BJ (cell line): ENCODE measurements at regions not wholly inside any gene's neighbourhood (a gene's known extent, or its start where the extent isn't known, plus 50 kb on each side); places are given as distances from the start of the nearest gene placed in this dataset.

Experiments used
- CTCF ChIA-PET: fragments of 350-600 bp; formaldehyde crosslinking; extraction: SDS; loops from one replicate; lab custom pipeline; 2021; ENCODE audit warnings: antibody characterized with exemption, inconsistent platforms; lab: Yijun Ruan, JAX
- POLR2A ChIA-PET: fragments of 300-600 bp; sonication (Branson Sonifier 250); formaldehyde crosslinking; extraction: SDS; loops from one replicate; lab custom pipeline; 2021; ENCODE audit warnings: antibody characterized with exemption; lab: Charles Lee
- DNase-seq: peaks from one replicate; pipeline ENCODE4 v3.0.0-alpha.2; 2011; ENCODE audit warnings: low read depth
- H3K27me3 ChIP-seq: 2 replicates; pipeline ENCODE4 v1.6.0; 2011; ENCODE audit warnings: low read length; ENCODE audit not compliant: control insufficient read depth, insufficient read depth
- H3K36me3 ChIP-seq: 2 replicates; pipeline ENCODE4 v1.5.1; 2011; ENCODE audit warnings: low read length; ENCODE audit not compliant: control insufficient read depth, insufficient read depth
- H3K4me3 ChIP-seq: 2 replicates; pipeline ENCODE4 v1.5.1; 2011; ENCODE audit warnings: low read depth, mild to moderate bottlenecking, control low read depth, low read length
- TF ChIP-seq, protein P1 (sequence below): IDR thresholded peaks from 2 replicates; pipeline ENCODE4 v1.5.1; 2011; ENCODE audit warnings: low read depth, mild to moderate bottlenecking, control low read depth, inconsistent platforms, low read length, moderate library complexity; ENCODE audit not compliant: insufficient read depth

DNA sequence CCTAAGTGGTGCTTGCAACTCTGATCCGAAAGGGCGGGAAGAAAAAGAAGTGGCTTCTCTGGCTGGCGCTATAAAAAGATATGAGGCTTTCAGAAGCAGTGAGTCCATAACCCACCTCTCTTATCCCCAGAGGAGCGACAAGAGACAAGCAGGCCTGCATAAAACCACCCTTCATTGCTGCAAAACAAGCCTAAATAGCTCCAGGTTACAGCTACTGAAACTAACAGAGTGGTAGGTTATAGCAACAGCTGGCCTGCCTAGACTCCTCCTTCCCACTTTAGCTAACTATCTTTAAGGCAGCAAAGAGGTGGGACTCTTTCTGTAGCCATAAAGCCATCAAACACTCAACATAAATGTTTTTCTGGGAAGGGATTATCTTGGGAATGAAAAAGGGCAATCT, 245.0 kb upstream of the GPR101 start:
- ChIA-PET CTCF (no interaction called here), POLR2A (no interaction called here)
- no peaks in the 10 kb centered on the region for H3K27me3 ChIP-seq
- no peak for DNase-seq
- H3K4me3 ChIP-seq, result no peak overlapping the region
- H3K36me3 ChIP-seq, result no peaks in the 10 kb centered on the region
- TF ChIP-seq, protein P1, sequence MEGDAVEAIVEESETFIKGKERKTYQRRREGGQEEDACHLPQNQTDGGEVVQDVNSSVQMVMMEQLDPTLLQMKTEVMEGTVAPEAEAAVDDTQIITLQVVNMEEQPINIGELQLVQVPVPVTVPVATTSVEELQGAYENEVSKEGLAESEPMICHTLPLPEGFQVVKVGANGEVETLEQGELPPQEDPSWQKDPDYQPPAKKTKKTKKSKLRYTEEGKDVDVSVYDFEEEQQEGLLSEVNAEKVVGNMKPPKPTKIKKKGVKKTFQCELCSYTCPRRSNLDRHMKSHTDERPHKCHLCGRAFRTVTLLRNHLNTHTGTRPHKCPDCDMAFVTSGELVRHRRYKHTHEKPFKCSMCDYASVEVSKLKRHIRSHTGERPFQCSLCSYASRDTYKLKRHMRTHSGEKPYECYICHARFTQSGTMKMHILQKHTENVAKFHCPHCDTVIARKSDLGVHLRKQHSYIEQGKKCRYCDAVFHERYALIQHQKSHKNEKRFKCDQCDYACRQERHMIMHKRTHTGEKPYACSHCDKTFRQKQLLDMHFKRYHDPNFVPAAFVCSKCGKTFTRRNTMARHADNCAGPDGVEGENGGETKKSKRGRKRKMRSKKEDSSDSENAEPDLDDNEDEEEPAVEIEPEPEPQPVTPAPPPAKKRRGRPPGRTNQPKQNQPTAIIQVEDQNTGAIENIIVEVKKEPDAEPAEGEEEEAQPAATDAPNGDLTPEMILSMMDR, result no peak

DNA sequence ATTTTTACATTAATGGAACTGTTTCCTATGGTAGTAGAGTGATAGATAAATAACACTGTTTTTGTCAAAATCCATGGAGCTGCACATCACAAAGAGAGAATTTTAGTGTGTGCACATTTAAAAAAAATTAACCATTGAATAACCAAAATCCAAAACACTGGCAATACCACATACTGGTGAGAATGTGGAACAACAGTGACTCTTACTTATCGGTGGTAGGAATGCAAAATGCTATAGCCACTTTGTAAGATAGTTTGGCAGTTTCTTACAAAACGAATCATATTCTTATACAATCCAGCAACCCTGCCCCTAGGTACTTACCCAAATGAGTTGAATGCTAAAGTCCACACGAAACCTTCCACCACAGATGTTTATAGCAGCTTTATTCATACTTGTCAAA, 229.6 kb upstream of the GPR101 start:
- H3K36me3 ChIP-seq, result no peaks in the 10 kb centered on the region
- CTCF ChIA-PET, result no interaction called here
- no peak for DNase-seq
- H3K4me3 ChIP-seq, result no peak overlapping the region
- TF ChIP-seq, protein P1, result no peak
- POLR2A ChIA-PET, result no interaction called here
- H3K27me3 ChIP-seq, result no peaks in the 10 kb centered on the region

DNA sequence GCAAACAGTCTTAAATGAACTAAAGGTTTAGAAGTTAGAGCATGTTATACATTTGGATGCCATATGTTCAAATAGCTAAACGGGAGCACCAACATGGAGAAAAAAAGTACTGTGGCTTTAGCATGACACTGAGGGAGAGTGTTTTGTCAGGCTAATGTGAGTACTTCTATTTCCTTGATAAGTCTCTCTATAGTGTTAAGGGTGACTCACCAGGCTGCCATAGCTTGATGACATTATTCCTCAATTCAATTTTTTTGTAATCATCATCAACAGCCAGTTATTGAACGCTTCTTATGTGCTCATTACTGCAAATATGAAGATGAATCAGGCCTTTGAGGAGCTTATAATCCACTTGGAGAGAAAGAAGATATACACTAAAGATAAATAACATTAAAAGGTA, 211.4 kb upstream of the GPR101 start:
- Histone ChIP-seq H3K36me3 (no peaks in the 10 kb centered on the region), H3K4me3 (no peak overlapping the region), H3K27me3 (no peaks in the 10 kb centered on the region)
- CTCF ChIA-PET, result no interaction called here
- TF ChIP-seq, protein P1, result no peak
- no peak for DNase-seq
- POLR2A ChIA-PET, result no interaction called here

DNA sequence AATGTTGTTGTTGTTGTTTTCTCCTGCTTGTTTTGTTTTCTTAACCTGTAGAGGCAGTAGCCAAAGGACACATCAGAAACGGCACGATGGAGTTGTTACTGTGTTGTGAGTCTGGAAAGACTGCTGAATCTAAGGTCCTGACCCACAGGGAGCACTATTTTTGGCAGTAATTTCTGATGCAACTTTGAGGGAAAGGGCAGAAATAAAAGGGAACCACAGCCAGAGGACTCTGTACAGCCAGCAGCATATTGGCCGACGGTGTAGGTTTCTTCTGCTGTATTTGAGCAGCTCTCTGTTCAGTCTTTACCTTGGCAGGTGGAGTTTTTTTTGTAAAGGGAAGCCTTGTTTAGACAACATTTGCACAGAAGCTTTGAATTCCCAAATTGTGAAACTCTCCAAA, 203.0 kb upstream of the GPR101 start:
- Histone ChIP-seq H3K4me3 (no peak overlapping the region), H3K27me3 (no peaks in the 10 kb centered on the region), H3K36me3 (no peaks in the 10 kb centered on the region)
- ChIA-PET POLR2A (no interaction called here), CTCF (no interaction called here)
- no peak for DNase-seq
- TF ChIP-seq, protein P1, result no peak

DNA sequence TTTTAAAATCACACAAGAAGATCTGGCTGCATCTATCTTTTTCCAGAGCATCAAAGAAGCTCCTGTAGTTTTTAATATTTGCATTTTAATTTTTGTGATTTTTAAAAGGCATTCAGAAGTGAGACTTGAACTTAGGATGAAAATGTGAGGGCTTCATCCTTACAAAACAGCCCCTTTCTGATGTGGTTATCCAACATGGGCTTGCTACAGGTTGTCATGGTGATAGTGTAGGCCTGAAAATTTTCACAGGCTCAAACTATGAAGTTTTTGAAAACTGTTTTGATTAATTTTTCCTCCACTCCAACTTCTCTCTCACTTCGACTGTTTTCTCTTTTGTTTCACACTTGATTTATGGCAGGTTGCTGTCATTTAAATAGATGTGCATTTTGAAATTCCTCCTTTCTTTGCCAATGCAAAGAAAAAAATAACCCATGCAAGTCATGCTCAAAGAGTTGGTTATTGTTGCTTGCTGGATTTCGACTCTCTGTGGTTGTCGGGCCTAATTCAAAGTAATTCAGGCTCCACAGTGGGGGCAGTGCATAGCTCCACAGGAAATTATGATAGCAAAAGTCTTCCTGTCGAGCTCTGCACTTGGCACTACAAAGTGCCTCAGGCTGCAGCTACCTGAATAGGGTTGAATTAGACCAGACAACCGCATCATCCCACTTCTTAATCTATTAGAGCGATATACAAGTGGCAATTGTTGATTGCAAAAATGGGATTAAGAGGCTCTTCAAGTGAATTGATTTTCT, 201.0 kb upstream of the GPR101 start:
- Histone ChIP-seq H3K27me3 (no peaks in the 10 kb centered on the region), H3K4me3 (no peak overlapping the region), H3K36me3 (no peaks in the 10 kb centered on the region)
- DNase-seq, result no peak
- TF ChIP-seq, protein P1, result no peak
- ChIA-PET CTCF (no interaction called here), POLR2A (no interaction called here)
